CD4-positive, CD25-positive, alpha-beta regulatory T cell (primary cell): ENCODE measurements at regions not wholly inside any gene's neighbourhood (a gene's known extent, or its start where the extent isn't known, plus 50 kb on each side); places are given as distances from the start of the nearest gene placed in this dataset.

Experiments used
- ATAC-seq, 2 donors: fragments of 150-1000 bp; cut with Tn5 transposase; one replicate each; pipeline ENCODE4 v1.10.0; 2021; ENCODE audit warnings: low read depth in 2 of 2, moderate number of reproducible peaks in 2 of 2, moderate library complexity in 1 of 2
- DNase-seq, 3 donors: peaks; one replicate each; pipeline versions ENCODE4 v3.0.0 to v3.0.0-alpha.2; 2012 to 2022; ENCODE audit warnings: mixed read lengths in 1 of 3
- H3K27ac ChIP-seq: one replicate; pipeline ENCODE4 v1.7.0; 2013; ENCODE audit warnings: mild to moderate bottlenecking, low read length; ENCODE audit not compliant: insufficient read depth, poor library complexity, severe bottlenecking
- H3K27me3 ChIP-seq: one replicate; pipeline ENCODE4 v1.7.0; 2013; ENCODE audit warnings: low read length; ENCODE audit not compliant: control insufficient read depth, insufficient read depth
- H3K36me3 ChIP-seq: one replicate; pipeline ENCODE4 v1.7.0; 2013; ENCODE audit warnings: mild to moderate bottlenecking, low read length, moderate library complexity; ENCODE audit not compliant: control insufficient read depth, insufficient read depth
- H3K4me1 ChIP-seq: 2 replicates; pipeline ENCODE4 v1.7.0; 2013; ENCODE audit warnings: mild to moderate bottlenecking, low read length; ENCODE audit not compliant: insufficient read depth, control insufficient read depth, poor library complexity, severe bottlenecking
- H3K4me3 ChIP-seq: one replicate; pipeline ENCODE4 v1.7.0; 2013; ENCODE audit warnings: low read depth, mild to moderate bottlenecking, low read length, moderate library complexity
- H3K9me3 ChIP-seq, 2 experiments: 1 replicate in 1 of 2; 2 replicates in 1 of 2; pipeline ENCODE4 v1.7.0; 2013; ENCODE audit warnings: low read length in 2 of 2, mild to moderate bottlenecking in 1 of 2, moderate library complexity in 1 of 2; ENCODE audit not compliant: control insufficient read depth in 2 of 2
- H3K27ac Mint-ChIP-seq, 3 donors: one replicate each; pipeline ENCODE4 v1.8.0; 2020 to 2022; ENCODE audit warnings: mild to moderate bottlenecking in 3 of 3, mixed read lengths in 3 of 3, moderate library complexity in 2 of 3
- H3K27me3 Mint-ChIP-seq: one replicate; pipeline ENCODE4 v1.8.0; 2022; ENCODE audit warnings: mild to moderate bottlenecking, mixed read lengths
- H3K36me3 Mint-ChIP-seq: one replicate; pipeline ENCODE4 v1.8.0; 2020; ENCODE audit warnings: mixed read lengths
- H3K4me1 Mint-ChIP-seq, 4 donors: one replicate each; pipeline ENCODE4 v1.8.0; 2020 to 2022; ENCODE audit warnings: mixed read lengths in 4 of 4, mild to moderate bottlenecking in 1 of 4
- H3K4me3 Mint-ChIP-seq, 4 donors: one replicate each; pipeline ENCODE4 v1.8.0; 2020 to 2022; ENCODE audit warnings: mild to moderate bottlenecking in 4 of 4, mixed read lengths in 4 of 4, moderate library complexity in 3 of 4
- H3K9me3 Mint-ChIP-seq, 7 donors: one replicate each; pipeline ENCODE4 v1.8.0; 2020 to 2022; ENCODE audit warnings: mixed read lengths in 7 of 7, mild to moderate bottlenecking in 3 of 7, moderate library complexity in 2 of 7

- DNase-seq (no peak), ATAC-seq (no peak)
- Mint-ChIP-seq H3K36me3 (no peaks in the 10 kb centered on the region), H3K9me3 (no peaks in the 10 kb centered on the region), H3K27ac (no peak overlapping the region), H3K27me3 (no peaks in the 10 kb centered on the region), H3K4me1 (no peaks in the 10 kb centered on the region), H3K4me3 (no peak overlapping the region)
- H3K27ac ChIP-seq, result no peak overlapping the region
- H3K36me3 ChIP-seq, result no peaks in the 10 kb centered on the region
- no peaks in the 10 kb centered on the region for H3K9me3 ChIP-seq
- no peaks in the 10 kb centered on the region for H3K27me3 ChIP-seq
- no peak overlapping the region for H3K4me3 ChIP-seq
- no peaks in the 10 kb centered on the region for H3K4me1 ChIP-seq
Measured at GRCh38 chrY:7878719-7879118, 967.2 kb upstream of the AMELY start.

- Mint-ChIP-seq H3K27me3 (no peaks in the 10 kb centered on the region), H3K36me3 (no peaks in the 10 kb centered on the region), H3K4me3 (no peak overlapping the region), H3K9me3 (no peaks in the 10 kb centered on the region), H3K4me1 (no peaks in the 10 kb centered on the region), H3K27ac (no peak overlapping the region)
- no peak for DNase-seq
- no peak overlapping the region for H3K4me3 ChIP-seq
- no peak overlapping the region for H3K27ac ChIP-seq
- H3K27me3 ChIP-seq, result no peaks in the 10 kb centered on the region
- H3K36me3 ChIP-seq, result no peaks in the 10 kb centered on the region
- ATAC-seq, result no peak
- no peaks in the 10 kb centered on the region for H3K9me3 ChIP-seq
- no peaks in the 10 kb centered on the region for H3K4me1 ChIP-seq
Measured at GRCh38 chrY:7877458-7877857, 965.9 kb upstream of the AMELY start.

DNA sequence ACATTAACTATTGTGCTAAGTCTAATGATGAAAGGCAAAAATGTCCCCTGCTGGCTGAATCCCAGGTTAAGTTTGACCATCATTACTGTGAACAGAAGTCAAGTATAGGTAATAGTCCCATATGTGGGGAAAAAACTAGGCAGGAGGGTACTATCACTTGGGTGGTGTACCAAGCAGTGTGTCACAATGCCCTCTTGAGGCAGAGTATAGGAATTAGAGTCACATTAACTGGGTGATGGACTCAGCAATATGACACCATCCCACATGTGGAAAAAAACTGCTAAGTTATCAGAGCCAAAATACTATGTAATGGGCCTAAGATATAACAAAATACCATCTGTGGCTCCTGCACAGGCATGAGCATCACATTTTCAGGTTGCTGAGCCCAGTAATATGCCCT lies 962.5 kb upstream of the AMELY start:
- Mint-ChIP-seq H3K9me3 (no peaks in the 10 kb centered on the region), H3K27me3 (no peaks in the 10 kb centered on the region), H3K4me1 (no peaks in the 10 kb centered on the region), H3K27ac (no peak overlapping the region), H3K4me3 (no peak overlapping the region), H3K36me3 (no peaks in the 10 kb centered on the region)
- ATAC-seq, result no peak
- no peaks in the 10 kb centered on the region for H3K9me3 ChIP-seq
- no peak overlapping the region for H3K27ac ChIP-seq
- no peaks in the 10 kb centered on the region for H3K36me3 ChIP-seq
- no peaks in the 10 kb centered on the region for H3K27me3 ChIP-seq
- no peaks in the 10 kb centered on the region for H3K4me1 ChIP-seq
- DNase-seq, result no peak
- H3K4me3 ChIP-seq, result no peak overlapping the region

- no peak overlapping the region for H3K4me3 ChIP-seq
- no peaks in the 10 kb centered on the region for H3K4me1 Mint-ChIP-seq
- no peaks in the 10 kb centered on the region for H3K27me3 Mint-ChIP-seq
- no peaks in the 10 kb centered on the region for H3K9me3 Mint-ChIP-seq
- no peak overlapping the region for H3K27ac Mint-ChIP-seq
- ATAC-seq (no peak), DNase-seq (no peak)
- no peaks in the 10 kb centered on the region for H3K9me3 ChIP-seq
- no peak overlapping the region for H3K4me3 Mint-ChIP-seq
- H3K27me3 ChIP-seq, result no peaks in the 10 kb centered on the region
- no peak overlapping the region for H3K27ac ChIP-seq
- no peaks in the 10 kb centered on the region for H3K36me3 ChIP-seq
- H3K36me3 Mint-ChIP-seq, result no peaks in the 10 kb centered on the region
- H3K4me1 ChIP-seq, result no peaks in the 10 kb centered on the region
Measured at GRCh38 chrY:7871304-7871932, 959.9 kb upstream of the AMELY start.

DNA sequence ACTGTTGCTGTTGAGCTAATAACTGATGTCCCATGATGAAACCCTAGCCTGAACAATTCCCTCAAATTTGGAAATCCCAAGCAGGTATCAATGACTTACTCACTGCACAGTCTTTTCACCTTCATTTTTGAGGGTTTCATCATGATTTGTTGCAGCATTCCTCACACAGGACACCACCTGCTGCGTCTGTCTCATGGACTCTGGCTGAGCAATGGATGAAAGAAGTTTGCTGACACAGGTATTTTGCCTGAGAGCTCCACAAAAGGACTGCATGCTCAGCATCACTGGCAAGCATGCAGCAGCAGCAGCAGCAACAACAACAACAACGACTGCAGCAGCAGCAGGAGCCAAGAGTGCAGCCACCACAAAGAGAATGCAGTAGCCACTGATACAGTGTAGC lies 955.4 kb upstream of the AMELY start:
- Mint-ChIP-seq H3K27me3 (no peaks in the 10 kb centered on the region), H3K27ac (no peak overlapping the region), H3K9me3 (no peaks in the 10 kb centered on the region), H3K4me3 (no peak overlapping the region), H3K4me1 (no peaks in the 10 kb centered on the region), H3K36me3 (no peaks in the 10 kb centered on the region)
- no peak overlapping the region for H3K4me3 ChIP-seq
- DNase-seq, result no peak
- H3K4me1 ChIP-seq, result no peaks in the 10 kb centered on the region
- no peaks in the 10 kb centered on the region for H3K27me3 ChIP-seq
- no peak for ATAC-seq
- H3K9me3 ChIP-seq, result no peaks in the 10 kb centered on the region
- H3K36me3 ChIP-seq, result no peaks in the 10 kb centered on the region
- H3K27ac ChIP-seq, result no peak overlapping the region

DNA sequence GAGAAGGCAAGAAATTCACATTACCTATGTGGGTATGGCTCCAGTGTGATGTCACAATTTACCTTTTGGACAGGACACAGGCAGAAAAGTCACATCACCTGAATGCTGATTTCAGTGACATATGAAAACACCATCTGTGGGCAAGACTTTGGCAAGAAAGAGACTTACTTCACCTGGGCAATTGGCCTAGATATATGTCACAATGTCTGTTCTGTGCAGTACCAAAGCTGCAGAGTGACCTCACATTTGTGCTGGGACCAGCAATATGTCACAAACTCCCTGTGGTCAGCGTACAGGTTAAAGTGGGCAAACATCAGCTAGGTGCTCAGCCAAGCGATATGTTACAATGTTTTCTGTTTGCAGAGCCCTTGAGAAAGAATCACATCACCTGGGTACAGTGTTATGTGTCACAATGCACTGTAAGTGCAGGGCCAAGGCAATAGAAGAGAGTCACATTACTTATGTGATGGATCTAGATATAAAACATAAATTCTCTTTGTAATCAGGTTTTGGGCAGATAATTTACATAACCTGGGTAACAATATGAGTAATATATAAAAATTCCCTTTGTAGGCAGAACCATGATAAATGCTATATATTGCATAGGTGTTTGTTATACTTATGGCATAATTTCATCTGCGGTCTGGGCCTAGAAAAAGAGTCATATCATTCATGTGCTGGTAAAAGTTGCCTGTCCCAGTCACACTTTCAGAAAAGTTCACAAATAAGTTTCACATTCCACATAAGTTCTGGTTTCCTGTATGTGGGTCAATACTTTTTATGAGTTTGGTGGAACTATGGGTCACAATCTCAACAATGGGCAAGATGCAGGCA lies 949.4 kb upstream of the AMELY start:
- no peaks in the 10 kb centered on the region for H3K4me1 ChIP-seq
- no peaks in the 10 kb centered on the region for H3K36me3 ChIP-seq
- no peak overlapping the region for H3K27ac ChIP-seq
- H3K4me1 Mint-ChIP-seq, result no peaks in the 10 kb centered on the region
- no peak overlapping the region for H3K4me3 Mint-ChIP-seq
- no peak overlapping the region for H3K4me3 ChIP-seq
- H3K9me3 ChIP-seq, result no peaks in the 10 kb centered on the region
- H3K9me3 Mint-ChIP-seq, result no peaks in the 10 kb centered on the region
- ATAC-seq (no peak), DNase-seq (no peak)
- no peaks in the 10 kb centered on the region for H3K27me3 Mint-ChIP-seq
- H3K36me3 Mint-ChIP-seq, result no peaks in the 10 kb centered on the region
- H3K27me3 ChIP-seq, result no peaks in the 10 kb centered on the region
- no peak overlapping the region for H3K27ac Mint-ChIP-seq

- ATAC-seq, result no peak
- H3K4me3 Mint-ChIP-seq, result no peak overlapping the region
- Histone ChIP-seq H3K4me1 (no peaks in the 10 kb centered on the region), H3K9me3 (no peaks in the 10 kb centered on the region), H3K27ac (no peak overlapping the region), H3K27me3 (no peaks in the 10 kb centered on the region), H3K36me3 (no peaks in the 10 kb centered on the region), H3K4me3 (no peak overlapping the region)
- H3K27ac Mint-ChIP-seq, result no peak overlapping the region
- no peaks in the 10 kb centered on the region for H3K36me3 Mint-ChIP-seq
- H3K4me1 Mint-ChIP-seq, result no peaks in the 10 kb centered on the region
- DNase-seq, result no peak
- H3K9me3 Mint-ChIP-seq, result no peaks in the 10 kb centered on the region
- H3K27me3 Mint-ChIP-seq, result no peaks in the 10 kb centered on the region
Measured at GRCh38 chrY:7850191-7850590, 938.6 kb upstream of the AMELY start.

GRCh38 chrY:7845776-7846175 lies 934.2 kb upstream of the AMELY start:
- no peaks in the 10 kb centered on the region for H3K9me3 ChIP-seq
- Mint-ChIP-seq H3K4me1 (no peaks in the 10 kb centered on the region), H3K4me3 (no peak overlapping the region), H3K27ac (no peak overlapping the region), H3K27me3 (no peaks in the 10 kb centered on the region), H3K9me3 (no peaks in the 10 kb centered on the region), H3K36me3 (no peaks in the 10 kb centered on the region)
- DNase-seq, result no peak
- H3K4me3 ChIP-seq, result no peak overlapping the region
- H3K27me3 ChIP-seq, result no peaks in the 10 kb centered on the region
- H3K4me1 ChIP-seq, result no peaks in the 10 kb centered on the region
- no peaks in the 10 kb centered on the region for H3K36me3 ChIP-seq
- no peak for ATAC-seq
- no peak overlapping the region for H3K27ac ChIP-seq
